GM13977 (cell line): ENCODE measurements at regions not wholly inside any gene's neighbourhood (a gene's known extent, or its start where the extent isn't known, plus 50 kb on each side); places are given as distances from the start of the nearest gene placed in this dataset.

Experiments used
- DNase-seq: peaks from one replicate; pipeline ENCODE4 v3.0.0; 2012; ENCODE audit warnings: low spot score
- in situ Hi-C: fragments of 300-500 bp; cut with MboI; formaldehyde crosslinking; loops from one replicate; pipeline ENCODE4 v1.12.0; 2022; ENCODE audit warnings: low sequenced_read_pairs, low pct_unique_long_range_greater_than_20kb, mixed read lengths, inconsistent platforms; ENCODE audit not compliant: unreplicated experiment
- TF ChIP-seq, protein P1 (sequence below): IDR thresholded peaks from 2 replicates; pipeline ENCODE4 v1.5.1; 2012; ENCODE audit warnings: mild to moderate bottlenecking, control low read depth; ENCODE audit not compliant: insufficient read depth; ENCODE audit errors: extremely low read depth, missing control alignments

DNA sequence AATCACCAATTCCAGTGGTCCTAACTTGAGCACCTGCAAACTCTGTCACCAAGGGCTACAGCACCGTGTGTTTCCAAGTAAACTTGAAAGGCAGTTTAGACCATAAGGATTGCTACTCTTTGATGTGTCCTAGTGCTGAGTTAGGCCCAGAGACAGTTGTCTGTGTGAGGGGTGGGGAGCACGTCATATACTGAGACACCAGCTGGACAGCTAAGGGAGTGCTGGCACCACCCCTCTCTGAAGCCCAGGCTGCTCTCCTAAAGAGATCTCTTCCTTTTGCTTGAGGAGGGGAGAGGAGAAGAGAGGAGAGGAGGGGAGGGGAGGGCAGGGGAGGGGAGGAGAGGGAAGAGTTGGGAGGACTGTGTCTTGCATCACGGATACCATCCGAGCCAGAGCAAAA is 218.7 kb upstream of the TACR3 start:
- no peak for DNase-seq
- in situ Hi-C loops, result no loop called here
- TF ChIP-seq, protein P1, sequence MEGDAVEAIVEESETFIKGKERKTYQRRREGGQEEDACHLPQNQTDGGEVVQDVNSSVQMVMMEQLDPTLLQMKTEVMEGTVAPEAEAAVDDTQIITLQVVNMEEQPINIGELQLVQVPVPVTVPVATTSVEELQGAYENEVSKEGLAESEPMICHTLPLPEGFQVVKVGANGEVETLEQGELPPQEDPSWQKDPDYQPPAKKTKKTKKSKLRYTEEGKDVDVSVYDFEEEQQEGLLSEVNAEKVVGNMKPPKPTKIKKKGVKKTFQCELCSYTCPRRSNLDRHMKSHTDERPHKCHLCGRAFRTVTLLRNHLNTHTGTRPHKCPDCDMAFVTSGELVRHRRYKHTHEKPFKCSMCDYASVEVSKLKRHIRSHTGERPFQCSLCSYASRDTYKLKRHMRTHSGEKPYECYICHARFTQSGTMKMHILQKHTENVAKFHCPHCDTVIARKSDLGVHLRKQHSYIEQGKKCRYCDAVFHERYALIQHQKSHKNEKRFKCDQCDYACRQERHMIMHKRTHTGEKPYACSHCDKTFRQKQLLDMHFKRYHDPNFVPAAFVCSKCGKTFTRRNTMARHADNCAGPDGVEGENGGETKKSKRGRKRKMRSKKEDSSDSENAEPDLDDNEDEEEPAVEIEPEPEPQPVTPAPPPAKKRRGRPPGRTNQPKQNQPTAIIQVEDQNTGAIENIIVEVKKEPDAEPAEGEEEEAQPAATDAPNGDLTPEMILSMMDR, result no peak

DNA sequence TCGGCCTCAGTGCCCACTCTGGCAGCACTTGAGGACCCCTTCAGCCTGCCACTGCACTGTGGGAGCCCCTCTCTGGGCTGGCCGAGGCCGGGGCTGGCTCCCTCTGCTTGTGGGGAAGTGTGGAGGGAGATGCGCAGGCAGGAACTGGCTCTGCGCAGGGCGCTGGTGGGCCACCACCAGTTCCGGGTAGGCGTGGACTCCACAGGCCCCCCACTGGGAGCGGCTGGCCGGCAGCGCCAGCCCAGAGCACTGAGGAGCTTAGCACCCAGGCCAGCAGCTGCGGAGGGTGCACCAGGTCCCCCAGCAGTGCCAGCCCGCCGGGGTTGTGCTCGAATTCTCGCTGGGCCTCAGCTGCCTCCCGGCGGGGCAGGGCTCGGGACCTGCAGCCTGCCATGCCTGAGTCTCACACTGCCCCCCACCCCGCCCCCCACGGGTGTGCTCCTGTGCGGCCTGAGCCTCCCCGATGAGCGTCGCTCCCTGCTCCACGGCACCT is 216.9 kb upstream of the TACR3 start:
- in situ Hi-C loops, result no loop called here
- TF ChIP-seq, protein P1, result no peak

DNA sequence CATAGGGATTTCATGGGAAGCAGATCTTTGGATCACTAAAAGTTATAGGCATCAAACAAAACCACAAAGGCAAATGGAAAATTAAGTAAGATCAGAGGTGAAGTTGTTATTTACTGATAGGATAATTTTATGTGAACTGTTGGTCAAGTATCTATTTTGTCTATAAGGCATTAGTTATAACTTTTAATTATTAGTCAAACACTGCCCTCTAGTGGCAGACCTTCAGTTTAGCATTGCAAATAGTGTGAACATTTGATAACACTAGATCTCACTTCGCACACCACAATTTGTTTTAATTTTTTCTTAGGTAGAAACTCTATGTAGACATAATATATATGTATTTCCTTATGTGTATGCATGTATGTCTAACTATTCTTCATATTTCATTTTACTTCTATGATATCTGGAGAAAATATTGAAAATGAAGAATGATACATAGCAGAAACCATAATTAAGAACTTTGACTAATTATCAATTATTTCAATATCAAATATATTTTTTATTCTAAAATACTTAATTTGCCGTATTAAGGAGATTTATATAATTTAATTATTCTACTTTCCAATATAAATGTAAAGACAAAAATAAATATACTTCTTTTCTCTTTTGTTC is 214.5 kb upstream of the TACR3 start:
- peak; percentile 47 for DNase-seq
- in situ Hi-C loops, result no loop called here
- TF ChIP-seq, protein P1, result peak; percentile 72

More for the DNA sequence above, 216.9 kb upstream of the TACR3 start:
- DNase-seq, result no peak

DNA sequence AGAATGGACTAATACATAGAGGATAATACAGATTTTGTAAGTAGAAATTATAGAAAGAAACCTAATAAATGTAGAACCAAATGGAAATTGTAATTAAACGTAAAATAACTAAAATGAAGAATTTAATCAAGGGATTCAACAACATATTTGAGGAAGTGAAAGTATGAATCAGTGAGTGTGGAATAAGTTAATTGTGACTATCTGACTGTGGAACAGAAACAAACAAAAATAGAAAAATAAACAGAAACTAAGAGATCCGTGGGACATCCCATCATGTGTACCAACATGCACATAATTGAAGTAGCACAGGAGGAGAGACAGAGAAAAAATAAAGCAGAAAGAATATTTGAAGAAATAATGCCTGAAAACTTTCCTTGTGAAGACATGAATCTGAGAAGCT is 208.6 kb upstream of the TACR3 start:
- in situ Hi-C loops, result no loop called here
- TF ChIP-seq, protein P1, result no peak
- DNase-seq, result no peak

DNA sequence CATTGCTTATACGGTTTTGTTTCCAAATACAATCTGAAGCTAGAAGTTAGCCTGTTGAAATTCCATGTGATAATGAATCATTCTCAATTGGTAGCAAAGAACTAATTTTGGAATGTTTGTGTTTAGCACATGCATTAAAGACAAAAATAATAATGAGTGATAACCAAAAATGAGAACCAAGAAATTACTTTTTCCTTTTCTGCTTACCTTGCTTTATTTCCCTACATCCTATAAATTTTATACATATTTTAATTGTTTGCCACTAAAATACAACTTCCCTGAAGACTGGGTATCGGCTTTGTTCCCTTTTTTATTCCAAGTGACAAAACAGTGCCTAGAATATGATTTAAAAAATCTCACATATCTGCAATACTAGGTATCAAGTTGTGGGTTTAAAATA is 203.8 kb upstream of the TACR3 start:
- in situ Hi-C loops, result no loop called here
- TF ChIP-seq, protein P1, result no peak
- DNase-seq, result no peak

DNA sequence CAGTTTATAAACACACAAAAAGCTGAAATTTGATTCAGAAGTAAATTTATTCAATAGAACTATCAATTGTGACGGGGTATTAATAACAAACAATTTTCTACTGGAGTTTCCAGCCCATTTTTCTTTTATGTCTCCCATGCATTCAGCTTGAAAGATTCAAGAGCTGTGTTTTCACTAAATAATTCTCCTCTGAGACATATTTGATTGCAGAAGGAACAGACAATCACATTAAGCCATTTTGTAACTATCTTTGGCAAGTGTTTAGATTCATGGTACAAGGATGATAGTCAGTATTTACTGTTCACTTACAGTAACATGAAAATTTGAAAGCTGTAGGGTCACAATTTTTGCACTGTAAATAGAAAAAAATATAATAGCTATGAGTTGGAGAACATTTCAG is 198.4 kb upstream of the TACR3 start:
- TF ChIP-seq, protein P1, result no peak
- in situ Hi-C loops, result no loop called here
- no peak for DNase-seq

DNA sequence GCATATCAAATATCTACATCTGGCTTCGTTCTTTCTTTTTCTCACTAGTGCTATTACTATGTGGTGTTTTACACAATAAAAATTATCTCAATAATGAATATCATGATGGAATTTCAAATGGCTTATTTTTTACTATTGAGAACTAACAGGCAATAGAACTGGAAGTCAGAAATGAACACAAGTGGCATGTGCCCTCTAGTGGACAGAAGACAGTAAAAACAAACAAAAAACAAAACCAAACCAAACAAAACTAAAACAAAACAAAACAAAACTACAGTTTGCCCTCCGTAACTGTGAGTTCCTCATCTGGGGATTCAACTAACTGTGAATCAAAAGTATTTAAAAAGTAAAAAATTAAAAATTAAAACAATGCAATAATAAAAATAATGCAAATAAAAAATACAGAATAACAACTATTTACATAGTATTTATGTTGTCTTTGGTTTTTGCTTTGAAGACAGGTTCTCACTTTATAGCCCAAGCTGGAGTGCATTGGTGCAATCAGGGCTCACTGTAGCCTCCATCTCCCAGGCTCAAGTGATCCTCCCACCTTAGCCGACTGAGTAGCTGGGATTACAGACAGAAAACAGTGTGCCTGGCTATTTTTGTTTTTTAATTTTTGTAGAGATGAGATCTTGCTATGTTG is 195.6 kb upstream of the TACR3 start:
- peak; percentile 18 for DNase-seq
- TF ChIP-seq, protein P1, result peak; percentile 76
- in situ Hi-C loops, result no loop called here
